HCT116 (cell line): ENCODE measurements at regions not wholly inside any gene's neighbourhood (a gene's known extent, or its start where the extent isn't known, plus 50 kb on each side); places are given as distances from the start of the nearest gene placed in this dataset.
A peak's percentile ranks its signal among the peaks of the same experiment; 100 is the strongest.

Experiments
- CEBPB ChIP-seq: IDR thresholded peaks from 2 replicates; pipeline ENCODE4 v1.6.1; 2012; ENCODE audit warnings: low read depth
- CTCF ChIP-seq, 3 experiments: fragments of 200-600 bp in 1 of 3; sonication (generic) in 1 of 3; IDR thresholded peaks in 2 of 3; conservative IDR thresholded peaks in 1 of 3; 2 replicates each; pipeline ENCODE4 v1.5.1; 2012 to 2017; ENCODE audit warnings: low read depth in 2 of 3, low read length in 2 of 3, antibody characterized with exemption in 1 of 3, borderline replicate concordance in 1 of 3, control low read depth in 1 of 3, mild to moderate bottlenecking in 1 of 3, mixed read lengths in 1 of 3, mixed run types in 1 of 3, moderate library complexity in 1 of 3; ENCODE audit not compliant: insufficient read depth in 1 of 3
- EZH2phosphoT487 ChIP-seq: fragments of 200-600 bp; IDR thresholded peaks from 2 replicates; pipeline ENCODE4 v1.6.1; 2018; ENCODE audit warnings: antibody characterized with exemption, borderline replicate concordance
- MAX ChIP-seq: IDR thresholded peaks from 2 replicates; pipeline ENCODE4 v1.6.1; 2012
- POLR2A ChIP-seq: IDR thresholded peaks from 2 replicates; pipeline ENCODE4 v1.7.0; 2011; ENCODE audit warnings: borderline replicate concordance; ENCODE audit not compliant: insufficient read depth, insufficient read length; ENCODE audit errors: extremely low read depth
- POLR2AphosphoS5 ChIP-seq: IDR thresholded peaks from 2 replicates; pipeline ENCODE4 v1.6.1; 2011; ENCODE audit warnings: mild to moderate bottlenecking, low read depth, low read length, moderate library complexity
- REST ChIP-seq: IDR thresholded peaks from 2 replicates; pipeline ENCODE4 v1.6.1; 2012; ENCODE audit warnings: low read depth
- SIN3A ChIP-seq: IDR thresholded peaks from 2 replicates; pipeline ENCODE4 v1.6.1; 2012; ENCODE audit warnings: low read depth
- ZNF274 ChIP-seq: fragments of 200-500 bp; sonication (Bioruptor generic); IDR thresholded peaks from 2 replicates; pipeline ENCODE4 v1.6.1; 2014; ENCODE audit warnings: mild to moderate bottlenecking, low read depth, low read length, inconsistent platforms

GRCh38 chr7:98557538-98558031 is 59.5 kb upstream of the NPTX2 start:
- TF ChIP-seq REST: no peak
- TF ChIP-seq ZNF274: no peak
- no peak for TF ChIP-seq POLR2A
- no peak for TF ChIP-seq CTCF (IDR thresholded peaks at IDR 0.05 in 2 of 3, conservative IDR thresholded peaks at IDR 0.05 in 1 of 3; ENCODE audit: borderline replicate concordance in 1 of 3, insufficient read depth in 1 of 3, low read depth in 2 of 3, low read length in 2 of 3)
- TF ChIP-seq EZH2phosphoT487: no peak
- TF ChIP-seq CEBPB: no peak
- TF ChIP-seq MAX: peak; percentile 85
- no peak for TF ChIP-seq POLR2AphosphoS5
- no peak for TF ChIP-seq SIN3A
